Activated B cell treated with CpG ODN at 0.5 μM for 24 hours (primary cell): ENCODE measurements at regions not wholly inside any gene's neighbourhood (a gene's known extent, or its start where the extent isn't known, plus 50 kb on each side); places are given as distances from the start of the nearest gene placed in this dataset.

Experiments
- ATAC-seq: fragments of 200-7000 bp; cut with Tn5 transposase; one replicate; pipeline ENCODE4 v1.10.0; 2021; ENCODE audit warnings: low read depth, mild to moderate bottlenecking, moderate library complexity
- CTCF ChIA-PET: fragments of 350-600 bp; sonication (Branson Sonifier 250); formaldehyde crosslinking; loops from one replicate; lab custom pipeline; 2021; ENCODE audit warnings: antibody characterized with exemption; lab: Charles Lee
- POLR2A ChIA-PET: fragments of 350-600 bp; sonication (Branson Sonifier 250); formaldehyde crosslinking; loops from one replicate; lab custom pipeline; 2021; ENCODE audit warnings: antibody characterized with exemption; lab: Charles Lee
- DNase-seq: peaks from one replicate; pipeline ENCODE4 v3.0.0; 2022
- H3K27ac Mint-ChIP-seq: one replicate; pipeline ENCODE4 v1.8.0; 2020; ENCODE audit warnings: mixed read lengths
- H3K27me3 Mint-ChIP-seq: one replicate; pipeline ENCODE4 v1.8.0; 2021; ENCODE audit warnings: mixed read lengths
- H3K36me3 Mint-ChIP-seq: one replicate; pipeline ENCODE4 v1.8.0; 2021; ENCODE audit warnings: low read depth, mixed read lengths
- H3K4me1 Mint-ChIP-seq: one replicate; pipeline ENCODE4 v1.8.0; 2021; ENCODE audit warnings: mixed read lengths
- H3K4me3 Mint-ChIP-seq: one replicate; pipeline ENCODE4 v1.8.0; 2020; ENCODE audit warnings: mild to moderate bottlenecking, mixed read lengths
- H3K9me3 Mint-ChIP-seq: one replicate; pipeline ENCODE4 v1.8.0; 2020; ENCODE audit warnings: mixed read lengths
- intact Hi-C: fragments of 100-400 bp; cut with micrococcal nuclease; formaldehyde crosslinking; loops from one replicate; pipeline ENCODE4 v1.15.1; 2024
- TF ChIP-seq, protein P1 (sequence below): fragments of 200-600 bp; IDR thresholded peaks from one replicate; pipeline ENCODE4 v1.8.0; 2022; ENCODE audit warnings: antibody characterized with exemption, mild to moderate bottlenecking

DNA sequence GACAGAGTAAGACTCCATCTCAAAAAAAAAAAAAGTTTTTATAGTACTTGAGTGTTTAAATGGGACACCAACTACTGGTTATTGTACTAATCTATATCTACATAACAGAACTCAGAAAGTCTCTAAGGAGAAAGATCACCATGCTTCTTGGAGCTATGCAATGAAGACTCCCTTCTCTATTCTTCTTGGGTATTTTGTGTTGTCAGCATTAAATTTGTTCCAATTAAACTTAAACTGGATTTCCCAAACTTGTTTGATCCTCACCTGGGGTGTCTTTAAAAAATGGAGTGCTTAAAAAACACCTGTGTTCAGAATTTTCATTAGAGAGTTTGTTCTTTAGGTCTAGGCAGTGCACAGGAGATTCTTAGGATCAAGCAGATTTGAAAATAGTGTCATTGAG is 536.0 kb downstream of the GATA3 start:
- DNase-seq (no peak), ATAC-seq (no peak)
- H3K27ac Mint-ChIP-seq = no peak overlapping the region
- H3K27me3 Mint-ChIP-seq = no peaks in the 10 kb centered on the region
- no peaks in the 10 kb centered on the region for H3K4me1 Mint-ChIP-seq
- H3K4me3 Mint-ChIP-seq = no peak overlapping the region
- no peaks in the 10 kb centered on the region for H3K9me3 Mint-ChIP-seq
- POLR2A ChIA-PET = no interaction called here
- no peaks in the 10 kb centered on the region for H3K36me3 Mint-ChIP-seq
- TF ChIP-seq, protein P1, sequence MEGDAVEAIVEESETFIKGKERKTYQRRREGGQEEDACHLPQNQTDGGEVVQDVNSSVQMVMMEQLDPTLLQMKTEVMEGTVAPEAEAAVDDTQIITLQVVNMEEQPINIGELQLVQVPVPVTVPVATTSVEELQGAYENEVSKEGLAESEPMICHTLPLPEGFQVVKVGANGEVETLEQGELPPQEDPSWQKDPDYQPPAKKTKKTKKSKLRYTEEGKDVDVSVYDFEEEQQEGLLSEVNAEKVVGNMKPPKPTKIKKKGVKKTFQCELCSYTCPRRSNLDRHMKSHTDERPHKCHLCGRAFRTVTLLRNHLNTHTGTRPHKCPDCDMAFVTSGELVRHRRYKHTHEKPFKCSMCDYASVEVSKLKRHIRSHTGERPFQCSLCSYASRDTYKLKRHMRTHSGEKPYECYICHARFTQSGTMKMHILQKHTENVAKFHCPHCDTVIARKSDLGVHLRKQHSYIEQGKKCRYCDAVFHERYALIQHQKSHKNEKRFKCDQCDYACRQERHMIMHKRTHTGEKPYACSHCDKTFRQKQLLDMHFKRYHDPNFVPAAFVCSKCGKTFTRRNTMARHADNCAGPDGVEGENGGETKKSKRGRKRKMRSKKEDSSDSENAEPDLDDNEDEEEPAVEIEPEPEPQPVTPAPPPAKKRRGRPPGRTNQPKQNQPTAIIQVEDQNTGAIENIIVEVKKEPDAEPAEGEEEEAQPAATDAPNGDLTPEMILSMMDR = no peak
- intact Hi-C loops = no loop called here
- CTCF ChIA-PET = no interaction called here

DNA sequence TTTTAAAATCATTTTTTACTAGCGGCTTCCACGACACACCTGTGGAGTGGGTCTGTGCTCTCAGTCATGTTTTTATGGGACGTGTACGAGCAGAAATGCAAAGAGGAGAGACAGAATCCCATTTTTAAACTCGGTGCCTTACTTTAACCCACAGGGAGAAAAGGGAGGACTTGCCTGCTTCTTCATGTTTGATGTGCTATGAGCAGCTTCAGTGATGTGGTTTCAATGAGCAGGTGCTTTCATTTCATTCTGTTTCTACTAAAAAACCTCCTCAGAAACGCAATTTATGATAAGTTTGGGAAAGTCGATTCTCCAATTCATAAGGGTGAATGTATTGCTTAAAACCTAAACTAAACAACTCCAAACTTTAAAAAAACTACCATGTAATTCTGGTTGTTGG is 537.2 kb downstream of the GATA3 start:
- H3K27ac Mint-ChIP-seq = no peak overlapping the region
- intact Hi-C loops = no loop called here
- H3K36me3 Mint-ChIP-seq = no peaks in the 10 kb centered on the region
- H3K27me3 Mint-ChIP-seq = no peaks in the 10 kb centered on the region
- no peaks in the 10 kb centered on the region for H3K4me1 Mint-ChIP-seq
- CTCF ChIA-PET = no interaction called here
- DNase-seq (no peak), ATAC-seq (no peak)
- H3K9me3 Mint-ChIP-seq = no peaks in the 10 kb centered on the region
- TF ChIP-seq, protein P1 = no peak
- POLR2A ChIA-PET = no interaction called here
- no peak overlapping the region for H3K4me3 Mint-ChIP-seq

DNA sequence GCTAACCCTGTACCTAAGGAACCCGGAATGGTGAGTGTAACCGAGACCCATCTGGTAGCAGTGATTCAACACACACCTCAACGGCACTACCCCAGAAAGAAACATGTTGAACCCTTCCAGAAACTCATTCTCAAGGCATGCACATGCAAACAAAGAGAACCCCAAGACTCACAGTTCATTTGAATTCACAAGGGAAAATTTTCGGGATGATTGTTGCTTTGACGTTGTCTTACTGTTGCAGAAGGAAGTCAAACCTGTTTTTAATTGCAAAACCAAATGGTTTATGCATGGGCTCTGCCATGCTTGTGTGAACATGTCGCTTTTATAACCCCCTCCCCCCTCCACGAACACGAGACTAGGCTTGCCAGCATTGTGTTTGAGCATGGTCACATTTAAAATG is 539.7 kb downstream of the GATA3 start:
- TF ChIP-seq, protein P1 = no peak
- intact Hi-C loops = no loop called here
- no peak overlapping the region for H3K27ac Mint-ChIP-seq
- no peak for ATAC-seq
- no peak for DNase-seq
- H3K27me3 Mint-ChIP-seq = no peaks in the 10 kb centered on the region
- H3K4me1 Mint-ChIP-seq = no peaks in the 10 kb centered on the region
- POLR2A ChIA-PET = no interaction called here
- H3K36me3 Mint-ChIP-seq = no peaks in the 10 kb centered on the region
- no peak overlapping the region for H3K4me3 Mint-ChIP-seq
- H3K9me3 Mint-ChIP-seq = no peaks in the 10 kb centered on the region
- CTCF ChIA-PET = no interaction called here

DNA sequence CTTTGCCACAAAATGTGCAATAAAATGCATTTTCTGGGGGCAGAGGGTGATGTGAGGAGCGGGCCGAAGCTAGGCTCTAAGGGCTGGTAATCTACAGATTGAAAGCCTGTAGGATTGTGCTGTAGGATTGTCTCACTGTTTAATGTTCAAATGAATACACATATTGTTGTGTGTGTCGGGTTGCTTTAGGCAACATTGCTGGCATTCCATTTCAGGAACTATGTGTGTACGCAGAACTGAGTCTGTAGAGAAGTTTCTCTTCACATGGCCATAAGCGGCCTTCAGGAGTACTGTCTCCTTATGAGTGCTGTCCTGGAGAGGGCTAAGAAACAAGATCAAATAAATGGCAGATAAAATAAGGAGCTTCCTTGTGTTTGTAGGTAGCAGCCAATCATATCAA is 540.2 kb downstream of the GATA3 start:
- Mint-ChIP-seq H3K4me1 (no peaks in the 10 kb centered on the region), H3K27ac (no peak overlapping the region)
- intact Hi-C loops = no loop called here

DNA sequence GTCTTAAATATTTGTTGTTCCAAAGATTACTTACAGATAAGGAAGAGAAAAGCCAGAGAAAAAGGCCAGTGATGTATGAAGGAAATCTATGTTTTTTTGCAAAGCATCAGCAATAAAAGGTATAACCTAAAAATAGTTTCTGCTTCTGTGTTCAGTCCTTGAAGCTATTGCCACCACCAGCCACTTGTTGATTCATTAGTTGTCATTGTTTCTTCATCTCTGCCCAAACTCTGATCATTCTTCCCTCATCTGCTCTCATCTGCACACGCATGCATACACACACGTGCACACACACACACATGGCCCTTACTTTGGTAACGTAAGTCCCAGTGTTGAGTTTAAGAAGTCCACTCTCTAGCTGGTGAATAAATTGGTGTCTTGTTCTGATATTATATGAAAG is 540.7 kb downstream of the GATA3 start:
- no peaks in the 10 kb centered on the region for H3K36me3 Mint-ChIP-seq
- TF ChIP-seq, protein P1 = no peak
- H3K9me3 Mint-ChIP-seq = no peaks in the 10 kb centered on the region
- no peak overlapping the region for H3K27ac Mint-ChIP-seq
- ATAC-seq = no peak
- H3K4me1 Mint-ChIP-seq = no peaks in the 10 kb centered on the region
- ChIA-PET POLR2A (no interaction called here), CTCF (no interaction called here)
- intact Hi-C loops = no loop called here
- DNase-seq = no peak
- H3K4me3 Mint-ChIP-seq = no peak overlapping the region
- no peaks in the 10 kb centered on the region for H3K27me3 Mint-ChIP-seq

More for the DNA sequence above, 540.2 kb downstream of the GATA3 start:
- ATAC-seq = no peak
- CTCF ChIA-PET = no interaction called here
- POLR2A ChIA-PET = no interaction called here
- H3K4me3 Mint-ChIP-seq = no peak overlapping the region
- no peaks in the 10 kb centered on the region for H3K9me3 Mint-ChIP-seq
- TF ChIP-seq, protein P1 = no peak
- no peaks in the 10 kb centered on the region for H3K27me3 Mint-ChIP-seq
- DNase-seq = no peak
- no peaks in the 10 kb centered on the region for H3K36me3 Mint-ChIP-seq
